Thoracic aorta (tissue), 2 donors: ENCODE measurements at regions not wholly inside any gene's neighbourhood (a gene's known extent, or its start where the extent isn't known, plus 50 kb on each side); places are given as distances from the start of the nearest gene placed in this dataset.
"Not testable (repeated sequence)": the region's sequence is repeated elsewhere in the genome, so short reads cannot be mapped to it uniquely, and the experiment has no call there.

Experiments
- ATAC-seq: fragments of 150-250 bp; one replicate; pipeline ENCODE4 v1.8.0; 2017; ENCODE audit warnings: low read depth; ENCODE audit not compliant: insufficient number of reproducible peaks, low FRiP score
- DNase-seq: peaks from one replicate; pipeline ENCODE4 v3.0.0-alpha.2; 2020; ENCODE audit warnings: low spot score
- H3K27ac ChIP-seq, 2 donors: fragments of 200-600 bp; sonication (generic); 1 replicate in 1 of 2; 2 replicates in 1 of 2; pipeline ENCODE4 v1.5.1; 2016; ENCODE audit warnings: mild to moderate bottlenecking in 2 of 2, moderate library complexity in 2 of 2
- H3K27me3 ChIP-seq: fragments of 200-600 bp; sonication (generic); replicated peaks from 2 replicates; pipeline ENCODE4 v1.6.0; 2016; ENCODE audit warnings: mild to moderate bottlenecking; ENCODE audit not compliant: insufficient read depth
- H3K36me3 ChIP-seq: fragments of 200-600 bp; sonication (generic); one replicate; pipeline ENCODE4 v1.5.1; 2016
- H3K4me1 ChIP-seq, 2 donors: fragments of 200-600 bp; sonication (generic); 1 replicate in 1 of 2; 2 replicates in 1 of 2; pipeline versions ENCODE4 v1.5.1 to v1.6.0; 2016; ENCODE audit warnings: low read depth in 2 of 2, mild to moderate bottlenecking in 1 of 2; ENCODE audit not compliant: control insufficient read depth in 1 of 2
- H3K4me3 ChIP-seq: fragments of 200-600 bp; sonication (generic); 2 replicates; pipeline ENCODE4 v1.5.1; 2016; ENCODE audit warnings: mild to moderate bottlenecking
- H3K9me3 ChIP-seq: fragments of 200-600 bp; sonication (generic); 2 replicates; pipeline ENCODE4 v1.5.1; 2016
- CTCF ChIP-seq: fragments of 200-600 bp; sonication (generic); IDR thresholded peaks from one replicate; pipeline ENCODE4 v1.5.1; 2019; ENCODE audit warnings: antibody characterized with exemption

- no peak overlapping the region for H3K27ac ChIP-seq
- H3K36me3 ChIP-seq, result no peaks in the 10 kb centered on the region
- ATAC-seq, result no peak
- no peaks in the 10 kb centered on the region for H3K27me3 ChIP-seq
- DNase-seq, result no peak
- no peak for TF ChIP-seq CTCF
- no peak overlapping the region for H3K4me3 ChIP-seq
- H3K9me3 ChIP-seq, result no peaks in the 10 kb centered on the region
- peaks cover 0 to 9% of the 10 kb centered on the region in 2 donors for H3K4me1 ChIP-seq
Measured at GRCh38 chr13:44796597-44797490, 192.4 kb downstream of the NUFIP1 start.

GRCh38 chr13:44796039-44796438 is 193.2 kb downstream of the NUFIP1 start:
- ATAC-seq, H3K27ac ChIP-seq, H3K36me3 ChIP-seq, DNase-seq, H3K4me1 ChIP-seq, H3K9me3 ChIP-seq, H3K4me3 ChIP-seq, H3K27me3 ChIP-seq: not testable (repeated sequence)

- H3K36me3 ChIP-seq, result no peaks in the 10 kb centered on the region
- H3K27ac ChIP-seq, result no peak overlapping the region
- no peaks in the 10 kb centered on the region for H3K27me3 ChIP-seq
- H3K9me3 ChIP-seq, result no peaks in the 10 kb centered on the region
- no peak for ATAC-seq
- H3K4me1 ChIP-seq, result peaks cover 0 to 16% of the 10 kb centered on the region in 2 donors
- no peak overlapping the region for H3K4me3 ChIP-seq
- no peak for DNase-seq
- TF ChIP-seq CTCF, result no peak
Measured at GRCh38 chr13:44795176-44795575, 194.1 kb downstream of the NUFIP1 start.

- Histone ChIP-seq H3K4me1 (peaks cover 0 to 15% of the 10 kb centered on the region in 2 donors), H3K9me3 (no peaks in the 10 kb centered on the region), H3K27me3 (no peaks in the 10 kb centered on the region), H3K36me3 (no peaks in the 10 kb centered on the region), H3K27ac (no peak overlapping the region), H3K4me3 (no peak overlapping the region)
- ATAC-seq (no peak), DNase-seq (no peak)
- no peak for TF ChIP-seq CTCF
Measured at GRCh38 chr13:44792096-44792495, 197.2 kb downstream of the NUFIP1 start.

GRCh38 chr13:44790289-44790688 is 199.0 kb downstream of the NUFIP1 start:
- no peaks in the 10 kb centered on the region for H3K9me3 ChIP-seq
- no peak for TF ChIP-seq CTCF
- no peak for ATAC-seq

More at GRCh38 chr13:44790289-44790688, 199.0 kb downstream of the NUFIP1 start:
- H3K4me1 ChIP-seq, result peaks cover 0 to 11% of the 10 kb centered on the region in 2 donors
- no peak overlapping the region for H3K27ac ChIP-seq
- no peaks in the 10 kb centered on the region for H3K36me3 ChIP-seq
- H3K27me3 ChIP-seq, result no peaks in the 10 kb centered on the region
- DNase-seq, result no peak
- H3K4me3 ChIP-seq, result no peak overlapping the region
